IgD-negative memory B cell (primary cell): ENCODE measurements at regions not wholly inside any gene's neighbourhood (a gene's known extent, or its start where the extent isn't known, plus 50 kb on each side); places are given as distances from the start of the nearest gene placed in this dataset.

Experiments used
- H3K27ac Mint-ChIP-seq, 3 donors: one replicate each; pipeline ENCODE4 v1.8.0; 2020 to 2022; ENCODE audit warnings: mild to moderate bottlenecking in 3 of 3, mixed read lengths in 3 of 3, moderate library complexity in 1 of 3
- H3K27me3 Mint-ChIP-seq: one replicate; pipeline ENCODE4 v1.8.0; 2021; ENCODE audit warnings: mixed read lengths
- H3K36me3 Mint-ChIP-seq: one replicate; pipeline ENCODE4 v1.8.0; 2020; ENCODE audit warnings: mild to moderate bottlenecking, mixed read lengths
- H3K4me1 Mint-ChIP-seq, 3 donors: one replicate each; pipeline ENCODE4 v1.8.0; 2020 to 2022; ENCODE audit warnings: mixed read lengths in 3 of 3, mild to moderate bottlenecking in 1 of 3
- H3K4me3 Mint-ChIP-seq, 4 donors: one replicate each; pipeline ENCODE4 v1.8.0; 2020 to 2022; ENCODE audit warnings: mild to moderate bottlenecking in 4 of 4, mixed read lengths in 4 of 4, moderate library complexity in 3 of 4
- H3K9me3 Mint-ChIP-seq, 3 donors: one replicate each; pipeline ENCODE4 v1.8.0; 2020 to 2021; ENCODE audit warnings: mixed read lengths in 3 of 3, mild to moderate bottlenecking in 1 of 3

DNA sequence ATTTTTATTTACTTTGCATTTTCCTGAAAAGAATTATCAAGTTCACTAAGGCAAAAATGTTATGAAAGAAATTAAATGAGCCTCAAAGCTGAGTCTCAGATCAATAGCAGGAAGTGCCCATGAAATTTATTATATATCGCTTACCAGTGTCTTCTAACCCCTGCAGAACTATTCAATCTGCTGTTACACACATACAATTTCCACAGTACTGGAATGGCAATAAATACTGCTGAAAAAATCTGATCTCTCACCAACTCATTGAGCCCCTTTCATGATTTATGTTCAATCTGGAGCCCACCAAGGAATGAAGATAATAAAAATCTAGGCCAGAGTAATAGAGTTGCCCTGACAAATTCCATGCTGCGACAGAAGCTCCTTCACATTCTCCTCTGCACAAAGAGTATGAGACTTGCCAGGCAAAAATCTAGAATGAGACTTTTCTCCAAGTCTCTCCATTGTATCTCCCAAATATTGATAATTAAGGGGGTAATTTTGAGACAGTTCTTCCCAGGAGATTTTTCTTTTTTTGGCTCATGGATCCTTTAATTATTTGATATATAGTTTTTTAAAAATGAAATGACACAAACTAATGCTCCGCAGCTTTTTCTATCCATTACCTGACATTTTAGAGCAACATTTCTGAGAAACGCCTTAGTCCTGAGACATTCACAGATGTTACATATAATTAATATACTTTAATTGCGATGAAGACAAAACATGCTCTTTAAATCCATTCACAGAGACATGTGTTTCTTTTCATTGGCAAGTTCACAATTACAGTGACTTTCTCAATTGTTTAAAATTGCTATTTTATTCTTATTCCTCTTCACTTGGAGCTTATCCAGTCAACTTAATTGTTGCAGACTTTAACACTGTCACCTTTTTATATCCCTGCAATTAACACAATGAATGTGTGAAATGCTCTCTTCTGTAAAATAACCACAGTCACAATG, 1020.4 kb downstream of the CBLN2 start:
- Mint-ChIP-seq H3K27me3 (no peaks in the 10 kb centered on the region), H3K9me3 (peaks cover 0 to under 1% (median 0%) of the 10 kb centered on the region in 3 donors), H3K4me3 (no peak overlapping the region), H3K4me1 (no peaks in the 10 kb centered on the region), H3K27ac (no peak overlapping the region), H3K36me3 (no peaks in the 10 kb centered on the region)

DNA sequence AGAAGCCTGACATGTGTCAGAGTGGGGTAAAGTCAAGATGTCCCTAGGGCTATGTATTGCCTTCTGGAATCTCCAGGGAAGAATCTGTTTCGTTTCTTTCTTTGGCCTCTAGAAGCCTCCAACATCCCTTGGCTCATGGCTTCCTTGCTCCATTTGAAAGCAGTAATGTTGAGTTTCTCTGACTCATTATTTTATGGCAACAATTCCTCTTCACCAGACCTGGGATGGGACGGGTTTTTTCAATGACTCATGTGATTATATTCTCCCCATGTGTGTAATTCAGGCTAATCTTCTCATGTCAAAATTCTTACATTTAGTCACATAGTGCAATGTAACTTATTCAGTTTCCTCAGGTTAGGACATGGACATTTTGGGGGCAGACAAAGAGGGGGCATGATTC, 1038.6 kb downstream of the CBLN2 start:
- H3K4me1 Mint-ChIP-seq: peaks cover 0 to 1% (median 0%) of the 10 kb centered on the region in 3 donors
- H3K4me3 Mint-ChIP-seq: no peak overlapping the region
- peaks cover under 1 to 10% (median 3%) of the 10 kb centered on the region in 3 donors for H3K9me3 Mint-ChIP-seq
- H3K27ac Mint-ChIP-seq: no peak overlapping the region
- no peaks in the 10 kb centered on the region for H3K27me3 Mint-ChIP-seq
- no peaks in the 10 kb centered on the region for H3K36me3 Mint-ChIP-seq

DNA sequence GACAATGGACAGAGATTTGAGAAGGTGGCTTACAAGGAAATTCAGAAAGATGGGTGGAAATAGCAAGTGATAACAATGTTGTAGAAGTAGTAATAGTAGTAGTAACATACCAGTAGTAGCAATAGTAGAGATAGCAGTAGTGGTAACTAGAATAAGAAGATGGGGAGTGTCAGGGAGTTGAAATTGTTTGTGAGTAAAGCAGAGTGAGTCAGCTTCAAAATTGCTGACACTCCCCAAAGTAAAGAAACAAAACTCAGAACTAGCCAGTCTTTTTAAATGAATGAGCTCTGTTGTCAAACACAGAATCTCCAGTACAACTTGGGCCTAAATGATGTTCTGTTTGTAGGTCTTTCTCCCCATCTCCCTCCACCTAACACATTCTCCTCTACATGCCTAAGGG, 1040.9 kb downstream of the CBLN2 start:
- Mint-ChIP-seq H3K27me3 (no peaks in the 10 kb centered on the region), H3K4me1 (peaks cover 0 to 1% (median 0%) of the 10 kb centered on the region in 3 donors), H3K4me3 (no peak overlapping the region), H3K36me3 (no peaks in the 10 kb centered on the region), H3K27ac (no peak overlapping the region), H3K9me3 (peaks cover 3 to 10% (median 3%) of the 10 kb centered on the region in 3 donors)

DNA sequence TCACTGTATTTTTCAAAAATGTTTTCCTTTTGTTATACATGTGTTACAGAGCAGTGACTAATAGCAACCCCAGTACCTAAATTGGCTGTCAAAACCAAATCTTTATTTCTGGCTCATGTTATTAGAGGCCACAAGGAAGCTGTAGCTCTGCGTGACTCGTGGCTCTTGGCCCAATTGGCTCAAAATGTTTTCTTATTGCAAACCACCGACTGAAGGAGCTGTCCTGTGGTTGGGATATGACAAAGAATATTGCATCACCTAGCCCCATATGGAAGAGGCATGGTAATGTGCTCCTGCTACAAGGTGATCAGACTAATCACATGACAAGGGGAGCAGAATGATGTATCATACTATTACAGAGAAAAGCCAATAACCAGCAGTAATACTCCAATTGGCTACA, 1058.5 kb downstream of the CBLN2 start:
- Mint-ChIP-seq H3K4me1 (no peaks in the 10 kb centered on the region), H3K27me3 (no peaks in the 10 kb centered on the region), H3K4me3 (no peak overlapping the region), H3K27ac (no peak overlapping the region), H3K36me3 (no peaks in the 10 kb centered on the region), H3K9me3 (peaks cover 0 to 7% (median 0%) of the 10 kb centered on the region in 3 donors)

DNA sequence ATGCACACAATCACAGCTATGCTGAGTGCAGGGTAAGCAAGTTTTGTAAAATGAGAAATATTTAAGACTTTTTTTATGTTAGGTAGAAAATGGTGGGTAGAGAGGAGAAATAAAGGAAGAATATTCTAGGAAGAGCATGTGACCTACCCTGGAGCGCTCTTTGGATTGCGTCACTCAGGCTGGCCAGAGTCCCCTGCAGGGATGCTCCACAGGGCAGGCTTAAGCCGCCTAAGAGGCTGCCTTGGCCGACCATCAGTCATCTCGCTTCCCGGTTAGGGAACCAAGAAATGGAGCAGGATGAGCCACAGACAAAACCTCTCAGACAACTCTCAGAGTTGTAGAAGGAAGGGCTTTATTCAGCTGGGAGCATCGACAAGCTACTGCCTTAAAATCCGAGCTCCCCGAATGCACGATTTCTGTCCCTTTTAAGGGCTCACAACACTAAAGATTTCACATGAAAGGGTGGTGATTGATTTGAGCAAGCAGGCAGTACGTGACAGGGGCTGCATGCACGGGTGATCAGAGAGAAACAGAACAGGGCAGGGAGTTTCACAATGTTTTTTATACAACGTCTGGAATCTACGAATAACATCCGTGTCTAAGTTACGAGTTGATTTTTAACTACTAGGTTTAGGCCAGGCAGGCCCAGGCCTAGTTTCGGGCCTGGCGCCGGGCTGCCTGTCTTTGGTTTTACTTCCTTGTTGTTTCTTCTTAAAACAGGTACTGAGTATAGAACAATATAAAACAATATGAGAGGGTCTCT, 1072.0 kb downstream of the CBLN2 start:
- Mint-ChIP-seq H3K27me3 (no peaks in the 10 kb centered on the region), H3K27ac (no peak overlapping the region), H3K9me3 (peaks cover 0 to 2% (median 2%) of the 10 kb centered on the region in 3 donors), H3K4me1 (no peaks in the 10 kb centered on the region), H3K36me3 (peaks cover 1% of the 10 kb centered on the region), H3K4me3 (no peak overlapping the region)

DNA sequence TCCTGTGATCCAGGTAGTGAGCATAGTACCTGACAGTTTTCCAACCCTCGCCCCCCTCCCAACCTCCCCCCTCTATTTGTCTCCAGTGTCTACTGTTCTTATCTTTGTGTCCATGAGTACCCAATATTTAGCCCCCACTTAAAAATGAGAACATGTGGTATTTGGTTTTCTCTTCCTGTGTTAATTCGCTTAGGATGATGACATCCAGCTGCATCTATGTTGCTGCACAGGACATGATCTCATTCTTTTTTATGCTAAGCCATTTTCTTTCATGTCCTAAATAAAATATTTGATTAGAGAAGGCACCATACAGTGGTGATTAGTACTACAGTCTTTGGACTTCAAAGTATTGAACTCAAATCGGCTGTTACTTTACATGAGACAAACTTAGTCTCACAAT, 1087.9 kb downstream of the CBLN2 start:
- no peak overlapping the region for H3K4me3 Mint-ChIP-seq
- no peaks in the 10 kb centered on the region for H3K27me3 Mint-ChIP-seq
- H3K27ac Mint-ChIP-seq: no peak overlapping the region
- H3K9me3 Mint-ChIP-seq: peaks cover 0 to 2% (median 1%) of the 10 kb centered on the region in 3 donors
- H3K4me1 Mint-ChIP-seq: no peaks in the 10 kb centered on the region
- H3K36me3 Mint-ChIP-seq: no peaks in the 10 kb centered on the region

DNA sequence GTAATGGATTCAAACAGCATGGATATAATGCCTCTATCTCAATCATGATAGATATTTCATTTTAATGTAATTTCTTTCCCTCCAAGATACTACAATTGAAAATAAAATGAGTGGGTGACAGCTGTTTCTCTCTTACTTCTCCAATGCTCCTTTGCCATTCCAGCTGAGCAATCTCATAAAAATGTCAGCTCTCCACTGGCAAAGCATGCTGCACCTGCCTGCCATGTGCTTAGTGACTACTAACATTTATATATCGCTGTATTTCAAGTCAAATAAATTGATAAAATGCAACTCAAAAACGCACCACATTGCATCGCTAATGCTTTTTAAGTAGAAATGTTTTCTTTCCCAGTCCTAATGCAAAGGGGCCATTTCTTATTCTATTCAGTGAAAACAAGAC, 1093.9 kb downstream of the CBLN2 start:
- peaks cover 0 to 3% (median 0%) of the 10 kb centered on the region in 3 donors for H3K9me3 Mint-ChIP-seq
- H3K27me3 Mint-ChIP-seq: no peaks in the 10 kb centered on the region
- no peaks in the 10 kb centered on the region for H3K4me1 Mint-ChIP-seq
- H3K4me3 Mint-ChIP-seq: no peak overlapping the region
- H3K36me3 Mint-ChIP-seq: no peaks in the 10 kb centered on the region
- no peak overlapping the region for H3K27ac Mint-ChIP-seq

DNA sequence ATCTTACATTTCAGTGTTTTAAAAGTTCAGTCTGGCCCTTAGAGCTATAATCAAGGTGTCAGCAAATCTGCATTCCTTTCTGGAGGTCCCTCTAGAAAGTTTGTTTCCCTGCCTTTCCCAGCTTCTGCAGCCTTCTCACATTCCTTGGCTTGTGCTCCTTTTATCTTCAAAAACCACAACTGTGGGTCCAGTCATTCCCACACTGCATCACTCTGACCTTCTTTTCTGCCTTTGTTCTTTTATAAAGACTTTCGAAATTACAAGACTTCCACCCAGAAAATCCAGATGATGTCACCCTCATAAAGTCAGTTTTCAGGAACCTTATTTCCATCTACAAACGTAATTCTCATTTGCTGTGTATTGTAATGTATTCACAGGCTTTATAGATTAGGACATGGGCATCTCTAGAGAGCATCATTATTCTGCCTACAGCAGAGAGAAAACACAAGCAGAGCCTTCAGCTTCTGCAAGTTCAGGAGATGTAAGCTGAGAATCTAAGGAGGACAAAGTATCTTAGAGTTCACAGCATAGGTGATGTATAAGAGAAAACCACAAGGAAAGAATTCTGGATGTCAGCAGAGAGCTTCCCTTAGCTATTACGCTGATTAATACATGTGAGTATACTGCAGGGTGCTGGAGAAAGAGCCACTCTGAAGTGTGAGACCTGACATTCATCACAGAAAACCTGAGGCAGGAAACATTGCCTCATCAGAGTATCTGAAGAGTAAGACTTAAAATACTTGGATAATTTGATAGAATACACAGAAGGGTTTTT, 1100.2 kb downstream of the CBLN2 start:
- no peaks in the 10 kb centered on the region for H3K36me3 Mint-ChIP-seq

DNA sequence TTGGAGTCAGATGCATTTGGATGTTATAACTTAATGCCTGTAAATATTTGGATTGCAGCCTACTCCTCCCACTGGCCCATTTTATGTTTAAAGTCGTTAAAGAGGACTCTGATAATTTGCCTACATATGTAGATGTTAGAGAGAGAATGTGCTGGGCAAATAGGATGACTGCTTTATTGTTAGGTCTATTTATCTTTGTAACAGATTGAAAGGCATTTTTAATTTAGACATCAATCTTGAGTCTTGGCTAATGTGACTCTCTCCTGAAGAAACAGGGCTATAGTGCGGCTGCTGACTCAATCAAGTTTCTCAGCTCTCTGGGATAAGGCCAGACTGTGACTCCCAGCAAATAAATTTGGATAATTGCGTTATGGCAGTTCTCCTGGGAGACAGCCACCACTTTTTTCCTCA, 1101.4 kb downstream of the CBLN2 start:
- H3K27ac Mint-ChIP-seq: no peak overlapping the region
- no peaks in the 10 kb centered on the region for H3K27me3 Mint-ChIP-seq
- peaks cover 0 to 5% (median 3%) of the 10 kb centered on the region in 3 donors for H3K9me3 Mint-ChIP-seq
- H3K4me1 Mint-ChIP-seq: no peaks in the 10 kb centered on the region
- H3K36me3 Mint-ChIP-seq: no peaks in the 10 kb centered on the region
- no peak overlapping the region for H3K4me3 Mint-ChIP-seq

More for the DNA sequence above, 1100.2 kb downstream of the CBLN2 start:
- H3K27me3 Mint-ChIP-seq: no peaks in the 10 kb centered on the region
- H3K27ac Mint-ChIP-seq: no peak overlapping the region
- no peak overlapping the region for H3K4me3 Mint-ChIP-seq
- H3K4me1 Mint-ChIP-seq: no peaks in the 10 kb centered on the region
- H3K9me3 Mint-ChIP-seq: peaks cover 0 to 3% (median 0%) of the 10 kb centered on the region in 3 donors

DNA sequence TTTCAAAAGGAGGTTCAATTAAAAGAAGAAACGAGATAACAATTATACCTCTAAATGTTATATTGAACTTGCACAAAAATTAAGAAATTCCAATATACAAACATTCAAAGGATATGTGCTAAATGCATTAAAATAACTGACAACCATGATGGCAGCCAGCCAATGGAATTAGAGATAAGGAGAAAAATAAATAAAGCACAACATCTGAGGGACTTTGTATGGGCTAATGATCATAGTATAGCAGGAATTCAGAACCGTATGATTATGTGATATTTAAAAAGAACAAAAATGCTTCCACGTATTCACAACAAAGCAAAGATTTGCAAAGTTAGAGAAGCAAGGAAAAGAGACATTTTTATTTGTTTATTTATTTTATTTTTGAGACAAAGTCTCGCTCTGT, 1103.0 kb downstream of the CBLN2 start:
- Mint-ChIP-seq H3K4me1 (no peaks in the 10 kb centered on the region), H3K9me3 (peaks cover 0 to 7% (median 0%) of the 10 kb centered on the region in 3 donors), H3K4me3 (no peak overlapping the region), H3K27ac (no peak overlapping the region), H3K36me3 (no peaks in the 10 kb centered on the region), H3K27me3 (no peaks in the 10 kb centered on the region)

DNA sequence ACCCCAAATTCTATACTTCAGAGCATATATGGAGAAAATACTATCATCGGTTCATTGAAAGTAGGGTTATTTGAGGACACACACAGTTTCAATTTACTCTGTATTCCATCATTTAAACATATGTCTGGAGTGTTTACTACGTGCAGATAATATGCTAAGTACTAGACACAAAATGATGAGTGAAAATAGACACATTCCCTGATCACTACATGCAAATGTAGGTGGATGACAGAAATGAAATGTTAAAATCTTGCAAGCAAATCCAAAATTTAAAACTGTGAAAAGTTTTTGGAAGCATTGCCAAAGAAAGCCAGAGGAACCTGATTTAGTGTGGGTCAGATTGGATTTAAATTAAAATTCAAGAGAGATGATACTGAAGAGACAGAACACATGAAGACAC, 1106.6 kb downstream of the CBLN2 start:
- no peaks in the 10 kb centered on the region for H3K27me3 Mint-ChIP-seq

DNA sequence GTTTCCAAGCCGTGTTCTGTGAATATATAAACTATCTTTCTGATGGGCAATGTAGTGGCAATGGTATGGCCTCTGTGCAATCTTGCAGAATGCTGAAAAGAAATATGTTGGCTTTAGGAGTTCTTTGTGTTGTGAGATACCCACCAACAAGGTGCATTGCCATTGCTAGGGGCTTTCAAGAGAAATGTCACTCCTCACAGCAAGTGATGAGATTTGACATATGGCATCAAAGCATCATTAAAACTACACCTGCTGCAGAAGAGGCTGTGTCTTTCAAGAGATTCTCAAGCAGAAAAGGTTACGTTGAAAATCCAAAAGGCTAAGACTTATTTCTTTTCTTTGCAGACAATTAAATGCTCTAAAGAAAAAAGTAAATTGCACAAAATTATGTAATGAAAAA, 1110.8 kb downstream of the CBLN2 start:
- no peaks in the 10 kb centered on the region for H3K36me3 Mint-ChIP-seq
- H3K27ac Mint-ChIP-seq: no peak overlapping the region
- no peak overlapping the region for H3K4me3 Mint-ChIP-seq
- H3K4me1 Mint-ChIP-seq: no peaks in the 10 kb centered on the region
- H3K27me3 Mint-ChIP-seq: no peaks in the 10 kb centered on the region
- peaks cover 0 to 7% (median 0%) of the 10 kb centered on the region in 3 donors for H3K9me3 Mint-ChIP-seq

More for the DNA sequence above, 1106.6 kb downstream of the CBLN2 start:
- Mint-ChIP-seq H3K9me3 (peaks cover 0 to 7% (median 0%) of the 10 kb centered on the region in 3 donors), H3K4me1 (no peaks in the 10 kb centered on the region), H3K36me3 (no peaks in the 10 kb centered on the region), H3K27ac (no peak overlapping the region), H3K4me3 (no peak overlapping the region)

DNA sequence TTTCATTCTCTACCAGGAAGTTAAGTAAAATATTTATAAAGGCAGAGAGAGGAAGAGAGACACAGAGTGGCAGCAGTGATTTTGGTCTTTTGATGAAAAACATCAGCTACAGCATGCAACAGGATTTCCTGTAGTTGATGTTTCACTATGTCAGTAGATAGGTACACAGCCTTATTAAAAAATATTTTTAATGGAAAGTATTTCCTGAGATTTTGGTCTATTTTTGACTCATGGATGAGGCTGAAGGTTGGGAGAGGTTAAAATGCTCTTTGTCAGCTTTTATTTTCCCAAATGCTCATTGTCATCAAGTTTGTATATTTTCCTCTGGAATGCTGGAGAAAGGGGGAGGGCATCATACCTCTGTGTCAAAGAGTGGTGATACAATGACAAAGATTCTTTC, 1112.5 kb downstream of the CBLN2 start:
- H3K4me3 Mint-ChIP-seq: no peak overlapping the region
- H3K36me3 Mint-ChIP-seq: no peaks in the 10 kb centered on the region
- H3K9me3 Mint-ChIP-seq: no peaks in the 10 kb centered on the region
- H3K27me3 Mint-ChIP-seq: no peaks in the 10 kb centered on the region
- H3K27ac Mint-ChIP-seq: no peak overlapping the region
- H3K4me1 Mint-ChIP-seq: no peaks in the 10 kb centered on the region

DNA sequence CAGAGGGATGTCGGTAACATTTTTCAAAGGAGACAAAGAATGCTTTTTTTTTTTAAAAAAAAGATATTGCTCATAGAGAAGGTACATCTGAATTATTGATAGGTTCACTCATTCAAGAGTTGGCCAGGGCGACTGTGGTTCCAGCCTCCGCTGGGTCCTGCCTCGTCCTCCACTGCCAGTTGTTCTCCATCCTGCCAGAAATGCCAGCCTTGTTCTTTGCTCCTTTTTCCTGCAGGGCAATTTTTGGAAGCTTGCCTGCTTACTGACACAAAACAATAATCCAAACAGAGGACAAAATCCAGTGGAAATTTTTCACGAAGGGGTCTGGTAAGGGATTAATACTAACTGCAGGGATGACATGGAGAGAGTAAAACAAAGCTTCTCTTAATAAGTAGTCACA, 1113.0 kb downstream of the CBLN2 start:
- no peaks in the 10 kb centered on the region for H3K36me3 Mint-ChIP-seq
- H3K27ac Mint-ChIP-seq: no peak overlapping the region
- no peaks in the 10 kb centered on the region for H3K9me3 Mint-ChIP-seq
- H3K27me3 Mint-ChIP-seq: no peaks in the 10 kb centered on the region
- no peaks in the 10 kb centered on the region for H3K4me1 Mint-ChIP-seq
- H3K4me3 Mint-ChIP-seq: no peak overlapping the region

DNA sequence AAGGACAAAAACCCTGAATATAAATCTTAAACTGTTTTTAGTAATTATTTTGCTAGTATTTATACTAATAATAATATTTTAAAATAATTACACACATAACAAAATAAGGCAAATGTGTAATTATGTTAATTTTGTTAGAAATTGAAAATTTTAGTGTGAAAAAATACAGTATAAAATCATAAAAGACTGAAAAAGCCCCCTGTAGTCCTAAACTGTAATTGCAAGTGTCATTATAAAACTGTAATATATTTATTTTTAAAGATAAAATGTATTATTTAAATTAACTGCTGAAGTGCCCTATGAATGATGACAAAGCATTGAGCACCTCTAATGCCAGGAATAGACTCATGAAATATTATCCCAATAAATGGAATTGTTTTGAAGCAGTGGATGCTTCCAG, 1117.7 kb downstream of the CBLN2 start:
- Mint-ChIP-seq H3K27me3 (no peaks in the 10 kb centered on the region), H3K4me1 (no peaks in the 10 kb centered on the region), H3K36me3 (peaks cover 4% of the 10 kb centered on the region), H3K9me3 (peaks cover 0 to 3% (median 1%) of the 10 kb centered on the region in 3 donors), H3K27ac (no peak overlapping the region), H3K4me3 (no peak overlapping the region)
